HG03175 (cell line): ENCODE measurements at regions not wholly inside any gene's neighbourhood (a gene's known extent, or its start where the extent isn't known, plus 50 kb on each side); places are given as distances from the start of the nearest gene placed in this dataset.

ENCODE experiments used
- ATAC-seq: cut with Tn5 transposase; IDR thresholded peaks from one replicate; pipeline ENCODE4 v1.9.1; 2021; ENCODE audit warnings: mild to moderate bottlenecking, moderate library complexity; ENCODE audit not compliant: unreplicated experiment

DNA sequence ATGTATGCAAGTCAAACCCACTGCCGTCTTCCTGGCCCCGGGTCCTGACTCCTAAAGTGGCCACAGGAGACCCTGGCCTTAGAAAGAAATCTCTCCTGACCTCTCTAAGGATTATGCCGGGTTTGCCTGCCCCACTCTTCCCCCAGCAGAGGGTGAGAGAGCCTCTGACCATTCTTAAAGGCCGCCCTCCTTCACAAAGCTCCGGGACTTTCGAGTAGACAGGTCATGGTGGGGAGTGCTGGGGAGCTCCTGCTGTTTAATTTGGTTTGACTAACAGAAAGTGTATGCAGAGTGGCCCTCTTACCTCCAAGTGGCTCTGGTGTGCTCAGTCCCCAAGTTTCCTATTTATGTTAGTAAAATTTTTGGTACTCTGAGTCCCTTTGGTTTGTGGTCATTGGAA is 111.8 kb downstream of the LRRC70 start:
- ATAC-seq, result no peak

GRCh38 chr5:62689599-62690368 is 111.2 kb downstream of the LRRC70 start:
- ATAC-seq, result no peak

- no peak for ATAC-seq
Measured at GRCh38 chr5:62686692-62687091, 108.1 kb downstream of the LRRC70 start.

DNA sequence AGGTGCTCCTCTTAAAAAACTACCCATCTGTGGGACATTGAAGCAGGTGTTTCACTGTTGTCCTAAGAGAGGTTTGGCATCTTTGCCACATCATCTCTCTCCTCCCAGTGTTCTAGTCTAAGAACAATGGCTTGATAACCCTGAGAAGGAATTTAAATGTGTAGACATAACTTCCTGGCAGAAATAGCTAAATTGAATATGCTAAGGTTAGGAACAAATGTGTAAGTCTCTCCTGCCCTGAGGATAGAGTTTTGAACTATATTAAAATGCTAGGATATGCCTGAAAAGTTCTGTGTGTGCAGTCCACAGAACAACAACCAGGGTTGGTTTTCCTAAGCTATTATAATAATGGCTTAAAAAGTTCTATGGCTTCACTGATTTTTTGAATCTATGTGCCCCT is 106.6 kb downstream of the LRRC70 start:
- no peak for ATAC-seq

GRCh38 chr5:62684310-62684709 is 105.7 kb downstream of the LRRC70 start:
- no peak for ATAC-seq

DNA sequence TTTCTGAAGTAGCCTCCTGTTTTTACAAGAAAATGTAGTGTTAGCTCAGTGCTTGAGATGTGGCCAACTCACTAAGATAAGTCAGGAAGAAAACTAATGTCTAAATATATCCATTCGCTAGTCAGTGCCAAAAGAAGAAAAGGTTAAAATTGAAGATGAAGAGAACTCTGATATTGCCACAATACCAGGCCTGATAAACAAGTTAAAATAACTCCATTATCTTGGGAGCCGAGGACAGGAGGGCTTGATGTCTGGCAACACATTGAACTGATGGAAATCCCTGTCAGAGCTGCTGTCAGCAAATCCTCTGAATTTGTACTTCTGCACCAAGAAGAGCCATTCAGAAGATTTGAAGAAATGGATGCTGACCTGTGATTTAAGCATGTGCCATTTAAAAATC is 103.4 kb downstream of the LRRC70 start:
- ATAC-seq, result no peak

GRCh38 chr5:62681117-62681850 is 102.7 kb downstream of the LRRC70 start:
- ATAC-seq, result no peak

DNA sequence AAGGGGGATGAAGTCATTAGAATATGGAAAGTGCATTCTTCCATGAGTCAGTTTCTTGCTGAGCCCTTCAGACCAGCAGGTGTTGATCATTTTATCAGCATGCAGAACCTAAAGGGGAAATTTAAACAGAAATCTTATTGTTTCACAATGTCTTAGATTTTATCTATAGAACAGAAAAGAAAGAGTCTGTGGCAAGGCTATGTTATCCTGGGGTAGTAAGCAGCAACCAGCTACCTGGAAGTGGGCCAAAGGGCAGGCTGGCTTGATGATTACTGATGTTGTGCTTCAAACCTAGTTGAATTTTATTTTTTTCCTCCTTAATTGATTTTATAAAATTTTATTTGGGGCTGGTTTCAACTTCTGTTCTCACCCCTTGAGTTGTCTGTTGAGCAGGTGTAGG is 101.5 kb downstream of the LRRC70 start:
- no peak for ATAC-seq
